GM21825 (cell line): ENCODE measurements at regions not wholly inside any gene's neighbourhood (a gene's known extent, or its start where the extent isn't known, plus 50 kb on each side); places are given as distances from the start of the nearest gene placed in this dataset.

Source experiments
- ATAC-seq: cut with Tn5 transposase; IDR thresholded peaks from one replicate; pipeline ENCODE4 v1.9.1; 2021; ENCODE audit warnings: mild to moderate bottlenecking, moderate library complexity; ENCODE audit not compliant: unreplicated experiment

DNA sequence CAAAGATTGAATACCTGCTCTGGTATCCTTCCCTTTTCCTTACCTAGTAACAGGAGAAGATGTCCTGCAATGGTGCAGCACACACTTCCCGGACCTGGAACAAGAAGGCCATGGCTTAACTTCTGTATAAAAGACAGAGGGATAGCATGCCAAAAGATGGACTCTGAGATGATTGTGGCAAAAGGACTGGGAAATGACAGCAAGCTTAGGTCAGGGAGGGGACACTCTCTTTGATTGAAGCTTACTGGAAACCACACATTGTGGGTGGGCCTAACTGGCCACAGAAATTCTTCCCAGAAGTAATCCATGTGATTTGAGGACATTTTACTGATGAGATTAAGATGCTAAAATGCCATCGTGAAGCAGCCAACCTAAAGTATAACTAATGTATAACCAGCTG, 71.0 kb upstream of the OTUD4 start:
- ATAC-seq = no peak

DNA sequence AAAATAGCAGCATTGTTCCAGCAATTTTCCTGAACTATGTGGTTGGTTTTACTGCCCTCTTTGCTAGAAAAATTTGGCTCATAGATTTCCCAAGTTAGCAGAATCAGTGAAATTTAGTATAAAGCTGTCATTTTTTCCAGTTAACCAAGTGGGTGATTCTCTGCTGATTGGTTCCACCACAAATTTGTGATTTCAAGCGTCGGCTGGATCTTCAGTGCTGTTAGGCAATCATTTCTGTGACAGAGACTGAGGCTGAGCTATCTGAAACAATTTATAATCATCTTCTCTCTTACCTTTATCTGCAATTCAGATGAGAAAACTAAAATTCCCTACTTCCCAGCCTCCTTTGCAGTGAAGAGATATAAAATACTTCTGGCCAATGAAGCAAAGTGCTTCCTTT, 68.6 kb upstream of the OTUD4 start:
- ATAC-seq = no peak

DNA sequence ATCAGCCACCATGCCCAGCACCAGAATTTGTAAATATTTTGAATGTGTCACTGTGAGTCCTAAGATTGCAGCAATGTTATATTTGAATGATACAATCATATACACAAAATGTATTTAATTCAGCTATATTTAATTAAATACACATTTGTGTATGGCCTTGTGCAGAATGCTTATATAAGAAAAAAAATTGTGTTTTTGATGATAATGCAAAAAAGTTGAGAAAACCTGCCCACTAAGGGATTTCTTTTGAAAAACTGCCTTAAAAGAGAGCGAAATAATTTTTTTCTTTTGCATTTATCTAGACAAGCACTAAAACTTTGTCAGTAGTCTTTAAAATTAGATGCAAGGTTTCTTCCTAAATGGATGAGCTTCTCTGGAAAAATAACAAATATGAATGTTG, 68.1 kb upstream of the OTUD4 start:
- ATAC-seq = no peak

DNA sequence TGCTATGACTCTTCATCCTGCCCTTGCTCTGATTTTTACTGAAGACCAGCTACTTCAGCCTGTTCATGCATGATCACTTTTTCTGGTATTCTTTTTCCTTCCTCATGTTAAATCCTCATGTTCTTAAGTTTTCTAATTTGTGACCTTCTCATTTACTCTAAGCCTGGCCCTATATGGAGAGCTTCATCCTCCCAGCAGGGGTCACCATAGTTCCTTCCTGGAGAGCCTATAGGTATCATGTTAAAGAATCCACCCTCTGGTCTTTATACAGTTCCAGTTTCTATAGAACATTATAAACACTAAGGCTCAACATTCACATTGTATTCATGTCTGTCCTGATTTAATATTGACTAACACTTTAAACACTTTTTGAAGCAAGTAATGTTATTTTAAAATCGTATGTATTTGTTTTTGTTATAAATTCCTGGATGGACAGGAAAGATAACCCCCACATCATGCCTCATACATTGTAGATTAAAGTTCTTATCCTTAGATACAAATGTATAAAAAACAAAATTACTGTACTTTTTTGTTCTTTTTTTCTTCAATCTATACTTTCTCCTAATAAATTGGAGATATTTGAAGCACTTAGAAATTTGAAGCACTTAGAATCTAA, 53.8 kb upstream of the OTUD4 start:
- peak; percentile 99 for ATAC-seq

DNA sequence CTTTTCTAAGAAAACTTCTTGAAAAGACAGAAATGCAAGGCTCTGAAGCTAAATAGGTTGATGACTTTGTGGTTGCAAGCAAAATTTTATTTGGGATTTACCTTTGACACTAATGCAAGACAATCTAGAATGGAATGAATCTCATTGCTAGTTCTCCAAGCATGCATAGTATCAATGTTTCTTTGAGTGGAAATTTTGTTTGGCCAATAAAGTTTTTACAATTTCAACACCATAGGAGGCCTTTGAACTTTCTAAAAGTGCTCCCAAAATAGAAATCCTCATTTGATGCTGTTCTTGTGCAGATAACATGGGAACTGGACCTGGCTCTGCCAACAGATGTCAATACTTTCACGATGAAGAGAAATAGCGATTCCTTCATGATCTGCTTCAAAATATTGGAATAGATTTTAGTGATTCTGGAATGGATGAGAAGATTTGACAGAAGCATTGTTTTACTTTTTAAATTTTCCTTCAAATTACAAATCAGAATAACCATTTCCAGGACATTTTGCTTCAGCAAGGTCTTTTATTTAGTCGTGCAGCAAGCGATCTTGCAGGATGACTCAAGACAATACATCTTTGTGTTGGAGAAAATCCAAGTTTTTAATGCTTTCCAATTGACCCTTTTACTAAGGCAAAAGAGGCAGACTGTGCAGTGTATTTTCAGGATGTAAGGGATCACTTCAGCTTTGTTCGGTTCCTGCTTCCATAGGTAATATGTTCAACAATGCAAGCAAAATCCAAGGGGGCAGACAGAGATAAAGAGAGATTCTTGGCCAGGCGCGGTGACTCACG, 51.7 kb upstream of the OTUD4 start:
- no peak for ATAC-seq

DNA sequence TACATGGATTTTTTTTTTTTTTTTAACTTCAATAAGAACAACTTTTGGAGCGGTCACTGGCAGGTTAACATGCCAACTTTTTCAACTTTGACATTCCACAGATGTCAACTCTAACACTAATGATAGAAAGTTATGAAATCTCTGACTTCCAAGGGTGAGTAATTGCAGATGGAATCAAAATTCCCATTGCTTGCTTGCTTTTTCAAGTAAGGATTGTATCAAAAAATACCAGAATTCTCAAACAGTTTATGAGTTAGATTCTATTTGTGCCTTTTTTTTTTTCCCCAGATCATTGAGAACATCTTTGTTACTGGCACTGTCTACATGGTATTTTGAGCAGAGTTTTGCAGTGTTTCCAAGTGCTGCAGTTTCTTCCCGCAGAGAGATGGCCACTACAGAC, 50.3 kb upstream of the OTUD4 start:
- no peak for ATAC-seq
